Dedifferentiated amniotic fluid mesenchymal stem cell (primary cell): ENCODE measurements at regions not wholly inside any gene's neighbourhood (a gene's known extent, or its start where the extent isn't known, plus 50 kb on each side); places are given as distances from the start of the nearest gene placed in this dataset.

Source experiments
- DNase-seq: peaks from one replicate; pipeline ENCODE4 v3.0.0-alpha.2; 2016; ENCODE audit errors: extremely low spot score

DNA sequence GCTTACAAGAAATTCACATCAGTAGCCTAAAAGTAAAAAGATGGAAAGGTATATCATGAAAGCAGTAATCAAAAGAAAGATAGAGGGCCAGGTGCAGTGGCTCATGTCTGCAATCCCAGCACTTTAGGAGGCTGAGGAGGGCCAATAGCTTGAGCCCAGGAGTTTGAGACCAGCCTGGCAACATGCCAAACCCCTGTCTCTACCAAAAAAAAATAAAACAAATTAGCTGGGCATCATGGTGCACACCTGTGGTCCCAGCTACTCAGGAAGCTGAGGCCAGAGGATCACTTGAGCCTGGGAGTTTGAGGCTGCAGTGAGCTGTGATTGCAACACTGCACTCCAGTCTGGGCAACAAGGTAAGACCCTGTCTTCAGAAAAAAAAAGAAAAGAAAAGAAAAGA, 55.5 kb downstream of the GSPT2 start:
- no peak for DNase-seq

GRCh38 chrX:51802917-51803688, 59.9 kb downstream of the GSPT2 start:
- DNase-seq: peak; percentile 39

DNA sequence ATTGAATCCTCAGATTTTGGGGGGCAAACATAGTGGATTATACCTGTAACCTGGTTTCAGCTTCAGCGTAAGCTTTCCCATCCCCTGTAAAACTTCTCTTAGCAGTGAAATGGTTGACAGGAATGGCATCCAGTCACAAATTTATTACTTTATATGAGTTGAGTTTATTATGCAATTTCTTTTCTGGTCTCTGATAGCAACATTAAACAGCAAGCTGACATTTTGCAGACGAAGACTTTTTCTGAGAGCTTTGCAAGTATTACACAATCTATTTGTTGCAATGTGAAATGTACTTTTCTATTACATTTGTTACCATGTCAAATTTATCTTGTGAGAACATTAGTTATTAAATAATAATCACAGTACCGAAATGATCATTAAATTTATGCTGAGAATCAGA, 60.6 kb downstream of the GSPT2 start:
- no peak for DNase-seq

GRCh38 chrX:51804741-51805140, 61.5 kb downstream of the GSPT2 start:
- DNase-seq: no peak

GRCh38 chrX:51813886-51814460, 70.7 kb downstream of the GSPT2 start:
- DNase-seq: no peak

GRCh38 chrX:51824061-51824460, 69.4 kb upstream of the MAGED1 start:
- no peak for DNase-seq

- no peak for DNase-seq
These were observed 68.0 kb upstream of the MAGED1 start for GRCh38 chrX:51825436-51825835.

DNA sequence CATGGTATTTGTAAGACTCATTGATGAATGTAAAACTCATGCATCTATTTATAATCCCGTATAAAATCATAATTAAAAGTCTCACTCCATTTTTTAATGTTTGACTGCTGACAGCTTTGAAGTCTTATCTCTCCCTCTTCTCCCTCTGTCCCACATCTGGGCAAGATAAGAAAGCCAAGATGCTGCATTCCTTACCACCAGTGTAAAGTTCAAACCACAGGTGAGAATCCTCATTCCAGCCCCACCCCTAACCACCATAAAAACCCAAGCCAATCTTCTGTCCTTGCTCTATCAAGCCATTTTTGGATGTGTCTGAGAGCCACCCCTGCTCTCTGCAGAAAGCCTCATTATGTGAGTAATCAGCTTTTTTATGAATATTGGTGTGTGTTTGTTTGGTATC, 59.3 kb upstream of the MAGED1 start:
- DNase-seq: no peak

DNA sequence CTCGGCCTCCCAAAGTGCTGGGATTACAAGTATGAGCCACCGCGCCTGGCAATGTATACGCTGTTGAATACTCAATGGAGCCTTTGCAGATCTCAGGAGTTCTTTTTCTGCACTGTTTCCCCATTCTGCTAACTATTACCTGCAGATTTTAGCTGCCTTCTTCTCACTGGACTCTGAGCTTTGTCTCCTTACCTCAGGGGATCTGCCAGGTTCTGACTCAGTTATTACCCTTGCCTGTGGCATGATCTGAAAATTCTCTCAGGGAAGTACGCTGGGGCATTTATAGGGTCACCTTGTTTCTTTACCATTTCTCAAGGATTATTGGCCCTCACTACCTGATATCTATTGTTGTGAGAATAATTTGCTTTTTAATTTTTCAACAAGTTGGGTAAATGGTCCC, 56.6 kb upstream of the MAGED1 start:
- no peak for DNase-seq

GRCh38 chrX:51837451-51837850, 56.0 kb upstream of the MAGED1 start:
- DNase-seq: no peak

GRCh38 chrX:51837921-51838320, 55.5 kb upstream of the MAGED1 start:
- no peak for DNase-seq
